ENCODE measurements at regions not wholly inside any gene's neighbourhood (a gene's known extent, or its start where the extent isn't known, plus 50 kb on each side); places are given as distances from the start of the nearest gene placed in this dataset.

GRCh38 chr6:14964556-14965270 is 281.2 kb upstream of the JARID2 start:
- FAIRE-seq, result no peak

GRCh38 chr6:14965424-14966075 is 280.3 kb upstream of the JARID2 start:
- no peak for FAIRE-seq

GRCh38 chr6:14966096-14966905 is 279.6 kb upstream of the JARID2 start:
- no peak for FAIRE-seq

- FAIRE-seq, result no peak
These were observed 278.8 kb upstream of the JARID2 start for GRCh38 chr6:14966906-14967711.

GRCh38 chr6:14968056-14968637 is 277.7 kb upstream of the JARID2 start:
- no peak for FAIRE-seq

- FAIRE-seq, result no peak
These were observed 276.7 kb upstream of the JARID2 start for GRCh38 chr6:14969126-14969525.

- FAIRE-seq, result no peak
These were observed 273.3 kb upstream of the JARID2 start for GRCh38 chr6:14972379-14973067.

GRCh38 chr6:14974372-14974771 is 271.5 kb upstream of the JARID2 start:
- no peak for FAIRE-seq

GRCh38 chr6:14974792-14975470 is 270.9 kb upstream of the JARID2 start:
- no peak for FAIRE-seq

GRCh38 chr6:14975471-14975817 is 270.4 kb upstream of the JARID2 start:
- FAIRE-seq, result no peak

- FAIRE-seq, result no peak
These were observed 268.0 kb upstream of the JARID2 start for GRCh38 chr6:14977747-14978382.

- no peak for FAIRE-seq
These were observed 263.9 kb upstream of the JARID2 start for GRCh38 chr6:14981960-14982359.

- FAIRE-seq, result no peak
These were observed 262.0 kb upstream of the JARID2 start for GRCh38 chr6:14983599-14984518.

GRCh38 chr6:14984519-14984853 is 261.4 kb upstream of the JARID2 start:
- no peak for FAIRE-seq

- no peak for FAIRE-seq
These were observed 260.5 kb upstream of the JARID2 start for GRCh38 chr6:14985366-14985765.

- no peak for FAIRE-seq
These were observed 259.5 kb upstream of the JARID2 start for GRCh38 chr6:14986370-14986769.

- no peak for FAIRE-seq
These were observed 258.4 kb upstream of the JARID2 start for GRCh38 chr6:14987490-14987889.

GRCh38 chr6:14992382-14992781 is 253.5 kb upstream of the JARID2 start:
- no peak for FAIRE-seq

- no peak for FAIRE-seq
These were observed 250.7 kb upstream of the JARID2 start for GRCh38 chr6:14995208-14995607.
